ENCODE measurements at regions not wholly inside any gene's neighbourhood (a gene's known extent, or its start where the extent isn't known, plus 50 kb on each side); places are given as distances from the start of the nearest gene placed in this dataset.

GRCh38 chr11:127620671-127621070 lies 620.1 kb upstream of the KIRREL3 start:
- Histone ChIP-seq H3K36me3 (replicated peaks; ENCODE audit: low read depth, low read length) (no peaks in the 10 kb centered on the region), H3K79me2 (ENCODE audit: low read length) (no peaks in the 10 kb centered on the region), H3K4me3 (ENCODE audit: low read length) (no peak overlapping the region), H4K20me1 (ENCODE audit: insufficient read depth, low read length) (no peaks in the 10 kb centered on the region), H3K4me2 (ENCODE audit: low read length) (no peak overlapping the region), H3K27me3 (ENCODE audit: low read depth, low read length) (no peaks in the 10 kb centered on the region), H3K4me1 (ENCODE audit: low read length) (no peaks in the 10 kb centered on the region), H3K9me3 (ENCODE audit: insufficient read depth, low read length) (no peaks in the 10 kb centered on the region), H2AFZ (ENCODE audit: low read depth, low read length) (no peak overlapping the region), H3K9ac (ENCODE audit: low read length) (no peak overlapping the region), H3K27ac (ENCODE audit: low read length) (no peak overlapping the region)
- TF ChIP-seq EZH2phosphoT487 (IDR thresholded peaks at IDR 0.05; ENCODE audit: low read depth) = no peak
- TF ChIP-seq CTCF (IDR thresholded peaks at IDR 0.05; ENCODE audit: low read depth, low read length) = no peak

GRCh38 chr11:127619946-127620345 lies 619.4 kb upstream of the KIRREL3 start:
- Histone ChIP-seq H3K4me2 (ENCODE audit: low read length) (no peak overlapping the region), H3K27me3 (ENCODE audit: low read depth, low read length) (no peaks in the 10 kb centered on the region), H3K27ac (ENCODE audit: low read length) (no peak overlapping the region), H3K79me2 (ENCODE audit: low read length) (no peaks in the 10 kb centered on the region), H3K9ac (ENCODE audit: low read length) (no peak overlapping the region), H4K20me1 (ENCODE audit: insufficient read depth, low read length) (no peaks in the 10 kb centered on the region), H3K9me3 (ENCODE audit: insufficient read depth, low read length) (no peaks in the 10 kb centered on the region), H3K36me3 (replicated peaks; ENCODE audit: low read depth, low read length) (no peaks in the 10 kb centered on the region), H3K4me1 (ENCODE audit: low read length) (no peaks in the 10 kb centered on the region), H2AFZ (ENCODE audit: low read depth, low read length) (no peak overlapping the region), H3K4me3 (ENCODE audit: low read length) (no peak overlapping the region)
- TF ChIP-seq EZH2phosphoT487 (IDR thresholded peaks at IDR 0.05; ENCODE audit: low read depth) = no peak
- no peak for TF ChIP-seq CTCF (IDR thresholded peaks at IDR 0.05; ENCODE audit: low read depth, low read length)

DNA sequence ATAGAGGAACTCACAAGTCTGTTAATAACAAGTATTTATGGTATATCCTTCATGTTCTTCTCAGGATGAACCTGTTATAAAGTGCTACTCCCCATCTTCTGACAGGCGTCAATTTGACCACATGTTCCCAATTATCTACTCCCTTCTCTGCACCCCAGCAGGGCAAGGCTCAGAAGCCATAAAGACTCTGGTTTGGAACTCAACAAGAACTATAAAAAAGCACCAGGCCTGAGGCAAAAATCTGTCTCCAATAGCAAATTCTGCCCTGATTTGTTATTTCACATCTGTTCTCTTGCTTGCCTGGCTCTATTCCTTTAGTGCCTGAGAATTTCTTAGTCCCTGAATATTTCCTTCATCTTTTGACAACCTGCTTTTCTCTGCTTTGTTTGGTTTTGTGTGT lies 618.2 kb upstream of the KIRREL3 start:
- Histone ChIP-seq H4K20me1 (ENCODE audit: insufficient read depth, low read length) (no peaks in the 10 kb centered on the region), H3K9me3 (ENCODE audit: insufficient read depth, low read length) (no peaks in the 10 kb centered on the region), H2AFZ (ENCODE audit: low read depth, low read length) (no peak overlapping the region), H3K4me3 (ENCODE audit: low read length) (no peak overlapping the region), H3K27me3 (ENCODE audit: low read depth, low read length) (no peaks in the 10 kb centered on the region), H3K79me2 (ENCODE audit: low read length) (no peaks in the 10 kb centered on the region), H3K36me3 (replicated peaks; ENCODE audit: low read depth, low read length) (no peaks in the 10 kb centered on the region), H3K27ac (ENCODE audit: low read length) (no peak overlapping the region), H3K9ac (ENCODE audit: low read length) (no peak overlapping the region), H3K4me2 (ENCODE audit: low read length) (no peak overlapping the region), H3K4me1 (ENCODE audit: low read length) (no peaks in the 10 kb centered on the region)
- TF ChIP-seq CTCF (IDR thresholded peaks at IDR 0.05; ENCODE audit: low read depth, low read length) (no peak), EZH2phosphoT487 (IDR thresholded peaks at IDR 0.05; ENCODE audit: low read depth) (no peak)

DNA sequence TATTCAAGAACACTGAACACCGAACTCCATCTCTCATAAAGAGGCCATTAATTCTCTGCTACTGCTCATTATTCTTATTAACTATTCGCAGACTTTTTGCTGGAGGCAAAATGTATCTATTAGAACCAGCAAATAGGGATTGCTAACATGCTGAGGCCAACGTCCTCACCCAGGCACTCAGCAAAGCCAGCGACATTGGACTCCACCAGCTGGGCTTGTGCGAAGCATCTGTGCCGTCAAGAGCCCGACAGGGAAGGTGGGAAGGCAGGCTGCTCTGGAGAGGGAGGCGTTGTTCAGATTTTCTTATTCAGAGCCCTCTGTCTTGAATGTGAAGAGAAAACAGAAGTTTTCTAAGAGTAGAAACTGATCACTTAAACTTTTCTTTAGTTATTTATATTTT lies 615.6 kb upstream of the KIRREL3 start:
- Histone ChIP-seq H2AFZ (ENCODE audit: low read depth, low read length) (no peak overlapping the region), H3K4me1 (ENCODE audit: low read length) (no peaks in the 10 kb centered on the region), H3K9me3 (ENCODE audit: insufficient read depth, low read length) (no peaks in the 10 kb centered on the region), H3K4me2 (ENCODE audit: low read length) (no peak overlapping the region), H3K27ac (ENCODE audit: low read length) (no peak overlapping the region), H3K4me3 (ENCODE audit: low read length) (no peak overlapping the region), H3K36me3 (replicated peaks; ENCODE audit: low read depth, low read length) (no peaks in the 10 kb centered on the region), H4K20me1 (ENCODE audit: insufficient read depth, low read length) (no peaks in the 10 kb centered on the region), H3K9ac (ENCODE audit: low read length) (no peak overlapping the region), H3K27me3 (ENCODE audit: low read depth, low read length) (no peaks in the 10 kb centered on the region), H3K79me2 (ENCODE audit: low read length) (no peaks in the 10 kb centered on the region)
- TF ChIP-seq CTCF (IDR thresholded peaks at IDR 0.05; ENCODE audit: low read depth, low read length) (no peak), EZH2phosphoT487 (IDR thresholded peaks at IDR 0.05; ENCODE audit: low read depth) (no peak)

Measured in OCI-LY3 (cell line).